ENCODE measurements at regions not wholly inside any gene's neighbourhood (a gene's known extent, or its start where the extent isn't known, plus 50 kb on each side); places are given as distances from the start of the nearest gene placed in this dataset.

- WGBS, 2 donors, result 87 to 89% methylated on average over 3 of the region's 3 CpGs
- H3K36me3 ChIP-seq (ENCODE audit: control insufficient read depth in 4 of 4, insufficient read depth in 4 of 4, low read length in 4 of 4), result no peaks in the 10 kb centered on the region
- no peaks in the 10 kb centered on the region for H3K9me3 ChIP-seq (ENCODE audit: control insufficient read depth in 4 of 4, insufficient read depth in 3 of 4, low read length in 3 of 4)
- TF ChIP-seq, protein P1, sequence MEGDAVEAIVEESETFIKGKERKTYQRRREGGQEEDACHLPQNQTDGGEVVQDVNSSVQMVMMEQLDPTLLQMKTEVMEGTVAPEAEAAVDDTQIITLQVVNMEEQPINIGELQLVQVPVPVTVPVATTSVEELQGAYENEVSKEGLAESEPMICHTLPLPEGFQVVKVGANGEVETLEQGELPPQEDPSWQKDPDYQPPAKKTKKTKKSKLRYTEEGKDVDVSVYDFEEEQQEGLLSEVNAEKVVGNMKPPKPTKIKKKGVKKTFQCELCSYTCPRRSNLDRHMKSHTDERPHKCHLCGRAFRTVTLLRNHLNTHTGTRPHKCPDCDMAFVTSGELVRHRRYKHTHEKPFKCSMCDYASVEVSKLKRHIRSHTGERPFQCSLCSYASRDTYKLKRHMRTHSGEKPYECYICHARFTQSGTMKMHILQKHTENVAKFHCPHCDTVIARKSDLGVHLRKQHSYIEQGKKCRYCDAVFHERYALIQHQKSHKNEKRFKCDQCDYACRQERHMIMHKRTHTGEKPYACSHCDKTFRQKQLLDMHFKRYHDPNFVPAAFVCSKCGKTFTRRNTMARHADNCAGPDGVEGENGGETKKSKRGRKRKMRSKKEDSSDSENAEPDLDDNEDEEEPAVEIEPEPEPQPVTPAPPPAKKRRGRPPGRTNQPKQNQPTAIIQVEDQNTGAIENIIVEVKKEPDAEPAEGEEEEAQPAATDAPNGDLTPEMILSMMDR (IDR thresholded peaks at IDR 0.05; ENCODE audit: control extremely low read depth, extremely low read depth), result no peak
- H3K9ac ChIP-seq (ENCODE audit: insufficient read depth in 1 of 2, low read length in 2 of 2), result no peak overlapping the region
- H3K27ac ChIP-seq (ENCODE audit: low read depth in 1 of 2, low read length in 1 of 2), result no peak overlapping the region
- DNase-seq, result no peak
- no peak overlapping the region for H3K4me3 ChIP-seq
- H3K4me1 ChIP-seq (ENCODE audit: control insufficient read depth in 5 of 5, insufficient read depth in 5 of 5, low read length in 5 of 5), result no peaks in the 10 kb centered on the region
- no peaks in the 10 kb centered on the region for H3K27me3 ChIP-seq (ENCODE audit: control insufficient read depth in 3 of 3, insufficient read depth in 3 of 3, low read length in 2 of 3)
- no peak for ATAC-seq (ENCODE audit: insufficient read depth, low FRiP score)
Observed at GRCh38 chr2:30046979-30047378, 99.8 kb upstream of the YPEL5 start.

GRCh38 chr2:30048636-30049175 is 98.1 kb upstream of the YPEL5 start:
- no peak for ATAC-seq (ENCODE audit: insufficient read depth, low FRiP score)

DNA sequence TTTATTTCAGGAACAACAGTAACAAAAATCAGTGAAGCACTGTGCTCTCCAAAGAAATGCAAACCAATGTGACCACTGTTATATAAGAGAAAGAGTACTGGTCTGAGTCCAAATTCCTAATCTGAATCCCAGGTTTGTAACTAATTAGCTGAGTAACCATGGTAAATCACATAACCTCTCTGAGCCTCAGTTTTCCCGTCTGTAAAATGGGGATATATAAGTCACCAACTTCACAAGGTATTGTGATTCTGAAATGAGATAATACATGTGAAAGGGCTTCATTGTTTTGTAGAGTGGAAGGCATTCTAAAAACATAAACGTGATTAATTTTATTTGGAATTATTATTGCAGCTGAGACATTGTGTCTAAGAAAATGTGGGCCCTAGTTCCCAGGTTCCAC is 91.3 kb upstream of the YPEL5 start:
- no peak for ATAC-seq (ENCODE audit: insufficient read depth, low FRiP score)
- H3K4me3 ChIP-seq, result no peak overlapping the region
- no peak overlapping the region for H3K27ac ChIP-seq (ENCODE audit: low read depth in 1 of 2, low read length in 1 of 2)
- H3K4me1 ChIP-seq (ENCODE audit: control insufficient read depth in 5 of 5, insufficient read depth in 5 of 5, low read length in 5 of 5), result no peaks in the 10 kb centered on the region
- H3K9ac ChIP-seq (ENCODE audit: insufficient read depth in 1 of 2, low read length in 2 of 2), result no peak overlapping the region
- no peak for DNase-seq
- H3K36me3 ChIP-seq (ENCODE audit: control insufficient read depth in 4 of 4, insufficient read depth in 4 of 4, low read length in 4 of 4), result no peaks in the 10 kb centered on the region
- TF ChIP-seq, protein P1 (IDR thresholded peaks at IDR 0.05; ENCODE audit: control extremely low read depth, extremely low read depth), result no peak
- 60 to 88% methylated on average over 2 of the region's 2 CpGs for WGBS, 2 donors
- H3K27me3 ChIP-seq (ENCODE audit: control insufficient read depth in 3 of 3, insufficient read depth in 3 of 3, low read length in 2 of 3), result no peaks in the 10 kb centered on the region
- H3K9me3 ChIP-seq (ENCODE audit: control insufficient read depth in 4 of 4, insufficient read depth in 3 of 4, low read length in 3 of 4), result peaks cover 0 to 3% (median 0%) of the 10 kb centered on the region in 4 donors

More at GRCh38 chr2:30048636-30049175, 98.1 kb upstream of the YPEL5 start:
- no peaks in the 10 kb centered on the region for H3K4me1 ChIP-seq (ENCODE audit: control insufficient read depth in 5 of 5, insufficient read depth in 5 of 5, low read length in 5 of 5)
- peaks cover 0 to 2% (median 0%) of the 10 kb centered on the region in 4 donors for H3K9me3 ChIP-seq (ENCODE audit: control insufficient read depth in 4 of 4, insufficient read depth in 3 of 4, low read length in 3 of 4)
- H3K9ac ChIP-seq (ENCODE audit: insufficient read depth in 1 of 2, low read length in 2 of 2), result no peak overlapping the region
- TF ChIP-seq, protein P1 (IDR thresholded peaks at IDR 0.05; ENCODE audit: control extremely low read depth, extremely low read depth), result no peak
- WGBS, 2 donors, result 55 to 73% methylated on average over 8 of the region's 8 CpGs
- H3K4me3 ChIP-seq, result no peak overlapping the region
- no peak for DNase-seq
- no peak overlapping the region for H3K27ac ChIP-seq (ENCODE audit: low read depth in 1 of 2, low read length in 1 of 2)
- no peaks in the 10 kb centered on the region for H3K27me3 ChIP-seq (ENCODE audit: control insufficient read depth in 3 of 3, insufficient read depth in 3 of 3, low read length in 2 of 3)
- no peaks in the 10 kb centered on the region for H3K36me3 ChIP-seq (ENCODE audit: control insufficient read depth in 4 of 4, insufficient read depth in 4 of 4, low read length in 4 of 4)

- TF ChIP-seq, protein P1 (IDR thresholded peaks at IDR 0.05; ENCODE audit: control extremely low read depth, extremely low read depth), result no peak
- Histone ChIP-seq H3K4me3 (no peak overlapping the region), H3K9me3 (ENCODE audit: control insufficient read depth in 4 of 4, insufficient read depth in 3 of 4, low read length in 3 of 4) (peaks cover 0 to 4% (median 0%) of the 10 kb centered on the region in 4 donors), H3K27me3 (ENCODE audit: control insufficient read depth in 3 of 3, insufficient read depth in 3 of 3, low read length in 2 of 3) (no peaks in the 10 kb centered on the region), H3K9ac (ENCODE audit: insufficient read depth in 1 of 2, low read length in 2 of 2) (no peak overlapping the region), H3K36me3 (ENCODE audit: control insufficient read depth in 4 of 4, insufficient read depth in 4 of 4, low read length in 4 of 4) (no peaks in the 10 kb centered on the region), H3K27ac (ENCODE audit: low read depth in 1 of 2, low read length in 1 of 2) (no peak overlapping the region), H3K4me1 (ENCODE audit: control insufficient read depth in 5 of 5, insufficient read depth in 5 of 5, low read length in 5 of 5) (no peaks in the 10 kb centered on the region)
- no peak for DNase-seq
- WGBS, 2 donors, result 87 to 88% methylated on average over 5 of the region's 5 CpGs
- no peak for ATAC-seq (ENCODE audit: insufficient read depth, low FRiP score)
Observed at GRCh38 chr2:30060562-30060961, 86.2 kb upstream of the YPEL5 start.

All from lung (tissue), 11 donors.